ENCODE measurements at regions not wholly inside any gene's neighbourhood (a gene's known extent, or its start where the extent isn't known, plus 50 kb on each side); places are given as distances from the start of the nearest gene placed in this dataset.

DNA sequence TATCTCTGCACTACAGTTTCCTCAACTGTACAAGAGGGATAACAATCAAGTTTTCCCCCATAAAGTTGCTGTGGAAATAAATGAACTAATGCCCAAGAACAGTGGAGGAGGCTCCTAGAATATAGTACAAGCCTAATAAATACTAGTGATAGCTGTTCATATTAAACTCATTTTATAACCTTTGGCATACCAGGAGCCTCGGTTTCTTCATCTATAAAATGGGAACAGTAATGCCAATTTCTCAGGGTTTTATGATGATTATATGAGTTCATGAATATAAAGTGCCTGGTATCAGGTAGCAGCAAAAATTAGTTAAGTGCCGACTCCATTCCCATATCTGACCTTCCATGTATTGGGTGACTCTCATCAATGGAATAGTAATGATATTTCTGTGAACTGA, 311.1 kb upstream of the MAF start:
- 91 to 97% methylated on average over 2 of the region's 2 CpGs for WGBS, 2 donors
- Histone ChIP-seq H3K9me3 (no peaks in the 10 kb centered on the region), H3K4me1 (no peaks in the 10 kb centered on the region), H3K27ac (no peak overlapping the region), H3K4me3 (no peak overlapping the region), H3K27me3 (no peaks in the 10 kb centered on the region), H3K36me3 (no peaks in the 10 kb centered on the region)
- no peak for TF ChIP-seq EP300 (IDR thresholded peaks at IDR 0.05)
- no peak for DNase-seq (ENCODE audit: low spot score in 2 of 2)

DNA sequence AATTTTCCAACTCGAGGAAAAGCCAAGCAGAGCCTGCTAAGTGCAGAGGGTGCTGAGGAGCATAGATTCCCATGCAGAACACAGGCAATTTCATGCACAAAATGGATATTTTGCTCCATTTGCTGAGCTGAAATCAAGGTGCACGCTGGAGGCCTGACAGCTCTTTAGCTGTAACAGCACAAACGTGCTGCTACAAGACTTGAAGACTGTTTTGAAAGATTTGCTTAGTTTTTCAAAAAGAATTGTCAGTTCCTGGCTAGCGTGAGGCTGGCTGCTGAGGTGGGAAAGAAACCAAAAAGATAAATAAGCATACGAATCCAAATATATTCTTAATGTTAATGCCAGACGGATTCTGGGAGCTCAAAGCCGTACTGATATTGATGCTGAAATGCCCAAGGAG, 309.0 kb upstream of the MAF start:
- Histone ChIP-seq H3K27me3 (no peaks in the 10 kb centered on the region), H3K36me3 (no peaks in the 10 kb centered on the region), H3K4me1 (no peaks in the 10 kb centered on the region), H3K4me3 (no peak overlapping the region), H3K9me3 (no peaks in the 10 kb centered on the region), H3K27ac (no peak overlapping the region)
- TF ChIP-seq, protein P1, sequence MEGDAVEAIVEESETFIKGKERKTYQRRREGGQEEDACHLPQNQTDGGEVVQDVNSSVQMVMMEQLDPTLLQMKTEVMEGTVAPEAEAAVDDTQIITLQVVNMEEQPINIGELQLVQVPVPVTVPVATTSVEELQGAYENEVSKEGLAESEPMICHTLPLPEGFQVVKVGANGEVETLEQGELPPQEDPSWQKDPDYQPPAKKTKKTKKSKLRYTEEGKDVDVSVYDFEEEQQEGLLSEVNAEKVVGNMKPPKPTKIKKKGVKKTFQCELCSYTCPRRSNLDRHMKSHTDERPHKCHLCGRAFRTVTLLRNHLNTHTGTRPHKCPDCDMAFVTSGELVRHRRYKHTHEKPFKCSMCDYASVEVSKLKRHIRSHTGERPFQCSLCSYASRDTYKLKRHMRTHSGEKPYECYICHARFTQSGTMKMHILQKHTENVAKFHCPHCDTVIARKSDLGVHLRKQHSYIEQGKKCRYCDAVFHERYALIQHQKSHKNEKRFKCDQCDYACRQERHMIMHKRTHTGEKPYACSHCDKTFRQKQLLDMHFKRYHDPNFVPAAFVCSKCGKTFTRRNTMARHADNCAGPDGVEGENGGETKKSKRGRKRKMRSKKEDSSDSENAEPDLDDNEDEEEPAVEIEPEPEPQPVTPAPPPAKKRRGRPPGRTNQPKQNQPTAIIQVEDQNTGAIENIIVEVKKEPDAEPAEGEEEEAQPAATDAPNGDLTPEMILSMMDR (IDR thresholded peaks at IDR 0.05), result no peak
- TF ChIP-seq POLR2A (IDR thresholded peaks at IDR 0.05) (no peak), EP300 (IDR thresholded peaks at IDR 0.05) (no peak)
- DNase-seq (ENCODE audit: low spot score in 2 of 2), result no peak
- 63 to 68% methylated on average over 7 of the region's 7 CpGs for WGBS, 2 donors

GRCh38 chr16:79903471-79903870, 302.9 kb upstream of the MAF start:
- no peak for DNase-seq (ENCODE audit: low spot score in 2 of 2)
- TF ChIP-seq EP300 (IDR thresholded peaks at IDR 0.05), result no peak
- TF ChIP-seq, protein P1 (IDR thresholded peaks at IDR 0.05), result no peak
- TF ChIP-seq POLR2A (IDR thresholded peaks at IDR 0.05), result no peak
- WGBS, 2 donors, result 79 to 91% methylated on average over 1 of the region's 1 CpG
- no peaks in the 10 kb centered on the region for H3K27me3 ChIP-seq
- no peak overlapping the region for H3K4me3 ChIP-seq
- no peaks in the 10 kb centered on the region for H3K9me3 ChIP-seq
- H3K27ac ChIP-seq, result no peak overlapping the region
- H3K36me3 ChIP-seq, result no peaks in the 10 kb centered on the region
- H3K4me1 ChIP-seq, result peaks cover 0 to 4% (median 0%) of the 10 kb centered on the region in 4 donors

- no peak overlapping the region for H3K4me3 ChIP-seq
- peaks cover 0 to 12% (median 0%) of the 10 kb centered on the region in 4 donors for H3K4me1 ChIP-seq
- TF ChIP-seq, protein P1 (IDR thresholded peaks at IDR 0.05), result no peak
- TF ChIP-seq POLR2A (IDR thresholded peaks at IDR 0.05), result no peak
- no peak for TF ChIP-seq EP300 (IDR thresholded peaks at IDR 0.05)
- H3K36me3 ChIP-seq, result no peaks in the 10 kb centered on the region
- DNase-seq (ENCODE audit: low spot score in 2 of 2), result no peak
- peak overlapping the region in 1 of 4 donors; percentile 20 for H3K27ac ChIP-seq
- WGBS, 2 donors, result 87 to 91% methylated on average over 4 of the region's 4 CpGs
- no peaks in the 10 kb centered on the region for H3K9me3 ChIP-seq
- no peaks in the 10 kb centered on the region for H3K27me3 ChIP-seq
These were observed 301.8 kb upstream of the MAF start for GRCh38 chr16:79902351-79902750.

- no peak for TF ChIP-seq EP300 (IDR thresholded peaks at IDR 0.05)
- no peak for TF ChIP-seq POLR2A (IDR thresholded peaks at IDR 0.05)
- TF ChIP-seq, protein P1 (IDR thresholded peaks at IDR 0.05), result no peak
- Histone ChIP-seq H3K27ac (peak overlapping the region in 2 of 4 donors; percentile 20), H3K4me1 (peaks cover 0 to 14% (median 0%) of the 10 kb centered on the region in 4 donors), H3K4me3 (no peak overlapping the region), H3K27me3 (no peaks in the 10 kb centered on the region), H3K9me3 (no peaks in the 10 kb centered on the region), H3K36me3 (no peaks in the 10 kb centered on the region)
- 97 to 99% methylated on average over 4 of the region's 4 CpGs for WGBS, 2 donors
- DNase-seq (ENCODE audit: low spot score in 2 of 2), result no peak
These were observed 301.0 kb upstream of the MAF start for GRCh38 chr16:79901522-79901921.

GRCh38 chr16:79899716-79900115, 299.2 kb upstream of the MAF start:
- no peaks in the 10 kb centered on the region for H3K27me3 ChIP-seq
- no peaks in the 10 kb centered on the region for H3K9me3 ChIP-seq
- H3K27ac ChIP-seq, result peak overlapping the region in 3 of 4 donors; percentile 35 to 60 (median 57)
- no peaks in the 10 kb centered on the region for H3K36me3 ChIP-seq
- no peak for TF ChIP-seq EP300 (IDR thresholded peaks at IDR 0.05)
- TF ChIP-seq POLR2A (IDR thresholded peaks at IDR 0.05), result no peak
- TF ChIP-seq, protein P1 (IDR thresholded peaks at IDR 0.05), result no peak
- H3K4me3 ChIP-seq, result no peak overlapping the region
- peaks cover 0 to 14% (median 0%) of the 10 kb centered on the region in 4 donors for H3K4me1 ChIP-seq
- no peak for DNase-seq (ENCODE audit: low spot score in 2 of 2)
